Mucosa of rectum (tissue), 2 donors: ENCODE measurements at regions not wholly inside any gene's neighbourhood (a gene's known extent, or its start where the extent isn't known, plus 50 kb on each side); places are given as distances from the start of the nearest gene placed in this dataset.

Experiments used
- H3K27ac ChIP-seq, 2 donors: one replicate each; pipeline ENCODE4 v1.7.0; 2013; ENCODE audit warnings: inconsistent platforms in 2 of 2, low read depth in 2 of 2, low read length in 2 of 2
- H3K27me3 ChIP-seq, 2 donors: one replicate each; pipeline ENCODE4 v1.7.0; 2013; ENCODE audit warnings: low read length in 2 of 2; ENCODE audit not compliant: control insufficient read depth in 2 of 2, insufficient read depth in 2 of 2
- H3K36me3 ChIP-seq, 2 donors: one replicate each; pipeline ENCODE4 v1.7.0; 2013; ENCODE audit warnings: low read length in 2 of 2; ENCODE audit not compliant: control insufficient read depth in 2 of 2, insufficient read depth in 2 of 2
- H3K4me1 ChIP-seq, 2 donors: one replicate each; pipeline ENCODE4 v1.7.0; 2013; ENCODE audit warnings: low read length in 2 of 2, mild to moderate bottlenecking in 1 of 2; ENCODE audit not compliant: control insufficient read depth in 2 of 2, insufficient read depth in 2 of 2
- H3K4me3 ChIP-seq, 2 donors: one replicate each; pipeline ENCODE4 v1.7.0; 2013; ENCODE audit warnings: low read length in 2 of 2
- H3K9ac ChIP-seq, 2 donors: one replicate each; pipeline ENCODE4 v1.7.0; 2013; ENCODE audit warnings: low read length in 2 of 2, low read depth in 1 of 2, mild to moderate bottlenecking in 1 of 2
- H3K9me3 ChIP-seq, 2 donors: one replicate each; pipeline ENCODE4 v1.7.0; 2013; ENCODE audit warnings: low read length in 2 of 2; ENCODE audit not compliant: control insufficient read depth in 2 of 2
- donor health status: healthy.
- donor health status: Normal muscosa, but diverticular disease.

- H3K9me3 ChIP-seq, result no peaks in the 10 kb centered on the region
- H3K27ac ChIP-seq, result no peak overlapping the region
- H3K27me3 ChIP-seq, result no peaks in the 10 kb centered on the region
- H3K9ac ChIP-seq, result no peak overlapping the region
- no peaks in the 10 kb centered on the region for H3K4me1 ChIP-seq
- H3K4me3 ChIP-seq, result no peak overlapping the region
- H3K36me3 ChIP-seq, result no peaks in the 10 kb centered on the region
Measured at GRCh38 chr3:25038922-25039321, 389.1 kb upstream of the RARB start.

GRCh38 chr3:25040748-25041147 lies 387.3 kb upstream of the RARB start:
- no peaks in the 10 kb centered on the region for H3K4me1 ChIP-seq
- no peak overlapping the region for H3K9ac ChIP-seq
- H3K36me3 ChIP-seq, result no peaks in the 10 kb centered on the region
- no peaks in the 10 kb centered on the region for H3K9me3 ChIP-seq
- H3K27ac ChIP-seq, result no peak overlapping the region
- H3K27me3 ChIP-seq, result no peaks in the 10 kb centered on the region
- no peak overlapping the region for H3K4me3 ChIP-seq

- no peaks in the 10 kb centered on the region for H3K4me1 ChIP-seq
- H3K27ac ChIP-seq, result no peak overlapping the region
- no peaks in the 10 kb centered on the region for H3K9me3 ChIP-seq
- no peak overlapping the region for H3K9ac ChIP-seq
- no peak overlapping the region for H3K4me3 ChIP-seq
- no peaks in the 10 kb centered on the region for H3K27me3 ChIP-seq
- no peaks in the 10 kb centered on the region for H3K36me3 ChIP-seq
Measured at GRCh38 chr3:25041871-25042584, 386.0 kb upstream of the RARB start.

GRCh38 chr3:25043177-25043576 lies 384.9 kb upstream of the RARB start:
- H3K27ac ChIP-seq, result no peak overlapping the region
- H3K9me3 ChIP-seq, result no peaks in the 10 kb centered on the region
- no peak overlapping the region for H3K4me3 ChIP-seq
- no peaks in the 10 kb centered on the region for H3K4me1 ChIP-seq
- H3K27me3 ChIP-seq, result no peaks in the 10 kb centered on the region
- H3K36me3 ChIP-seq, result no peaks in the 10 kb centered on the region
- H3K9ac ChIP-seq, result no peak overlapping the region

- Histone ChIP-seq H3K4me1 (no peaks in the 10 kb centered on the region), H3K9ac (no peak overlapping the region), H3K27ac (no peak overlapping the region), H3K4me3 (no peak overlapping the region), H3K36me3 (no peaks in the 10 kb centered on the region), H3K27me3 (no peaks in the 10 kb centered on the region), H3K9me3 (no peaks in the 10 kb centered on the region)
Measured at GRCh38 chr3:25043749-25044148, 384.3 kb upstream of the RARB start.

- Histone ChIP-seq H3K9ac (no peak overlapping the region), H3K27me3 (no peaks in the 10 kb centered on the region), H3K4me3 (no peak overlapping the region), H3K4me1 (no peaks in the 10 kb centered on the region), H3K9me3 (no peaks in the 10 kb centered on the region), H3K27ac (no peak overlapping the region), H3K36me3 (no peaks in the 10 kb centered on the region)
Measured at GRCh38 chr3:25044762-25045710, 383.0 kb upstream of the RARB start.

GRCh38 chr3:25046911-25047771 lies 380.9 kb upstream of the RARB start:
- H3K36me3 ChIP-seq, result no peaks in the 10 kb centered on the region
- no peak overlapping the region for H3K27ac ChIP-seq
- H3K9ac ChIP-seq, result no peak overlapping the region
- H3K4me3 ChIP-seq, result no peak overlapping the region
- no peaks in the 10 kb centered on the region for H3K4me1 ChIP-seq
- no peaks in the 10 kb centered on the region for H3K9me3 ChIP-seq
- no peaks in the 10 kb centered on the region for H3K27me3 ChIP-seq

- Histone ChIP-seq H3K36me3 (no peaks in the 10 kb centered on the region), H3K27ac (no peak overlapping the region)
Measured at GRCh38 chr3:25049304-25049703, 378.8 kb upstream of the RARB start.

GRCh38 chr3:25053360-25053759 lies 374.7 kb upstream of the RARB start:
- no peaks in the 10 kb centered on the region for H3K36me3 ChIP-seq
- H3K4me3 ChIP-seq, result no peak overlapping the region
- no peaks in the 10 kb centered on the region for H3K9me3 ChIP-seq
- no peaks in the 10 kb centered on the region for H3K4me1 ChIP-seq
- no peak overlapping the region for H3K9ac ChIP-seq
- H3K27ac ChIP-seq, result no peak overlapping the region
- no peaks in the 10 kb centered on the region for H3K27me3 ChIP-seq

More at GRCh38 chr3:25049304-25049703, 378.8 kb upstream of the RARB start:
- no peaks in the 10 kb centered on the region for H3K9me3 ChIP-seq
- H3K4me3 ChIP-seq, result no peak overlapping the region
- no peak overlapping the region for H3K9ac ChIP-seq
- no peaks in the 10 kb centered on the region for H3K4me1 ChIP-seq
- H3K27me3 ChIP-seq, result no peaks in the 10 kb centered on the region
